Anterior cingulate cortex (tissue), 58 donors: ENCODE measurements at regions not wholly inside any gene's neighbourhood (a gene's known extent, or its start where the extent isn't known, plus 50 kb on each side); places are given as distances from the start of the nearest gene placed in this dataset.
A peak's percentile ranks its signal among the peaks of the same experiment; 100 is the strongest.
"Not testable (repeated sequence)": the region's sequence is repeated elsewhere in the genome, so short reads cannot be mapped to it uniquely, and the experiment has no call there.

Source experiments
- DNase-seq, 58 donors: peaks; one replicate each; lab custom pipeline; 2025; lab: John Stamatoyannopoulos, UW

DNA sequence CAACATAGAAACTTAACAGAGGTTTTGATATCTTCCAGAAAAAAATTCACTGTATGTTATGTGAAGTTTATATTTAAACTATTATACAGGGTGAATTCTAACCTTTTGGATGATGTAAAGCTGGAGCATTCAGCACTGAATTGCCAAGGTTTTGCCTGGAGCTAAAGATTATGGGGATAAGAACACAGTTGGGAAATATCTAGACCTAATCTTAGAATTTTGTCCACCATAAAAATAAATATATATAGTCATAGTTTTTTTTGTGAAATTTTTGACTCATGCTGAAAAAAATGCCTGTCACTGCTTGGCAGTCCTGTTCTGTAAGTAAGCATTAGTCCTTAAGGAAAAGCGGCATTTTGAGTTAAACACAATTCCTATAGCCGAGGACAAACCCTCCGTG, 339.3 kb upstream of the TMEFF2 start:
- no peak for DNase-seq

DNA sequence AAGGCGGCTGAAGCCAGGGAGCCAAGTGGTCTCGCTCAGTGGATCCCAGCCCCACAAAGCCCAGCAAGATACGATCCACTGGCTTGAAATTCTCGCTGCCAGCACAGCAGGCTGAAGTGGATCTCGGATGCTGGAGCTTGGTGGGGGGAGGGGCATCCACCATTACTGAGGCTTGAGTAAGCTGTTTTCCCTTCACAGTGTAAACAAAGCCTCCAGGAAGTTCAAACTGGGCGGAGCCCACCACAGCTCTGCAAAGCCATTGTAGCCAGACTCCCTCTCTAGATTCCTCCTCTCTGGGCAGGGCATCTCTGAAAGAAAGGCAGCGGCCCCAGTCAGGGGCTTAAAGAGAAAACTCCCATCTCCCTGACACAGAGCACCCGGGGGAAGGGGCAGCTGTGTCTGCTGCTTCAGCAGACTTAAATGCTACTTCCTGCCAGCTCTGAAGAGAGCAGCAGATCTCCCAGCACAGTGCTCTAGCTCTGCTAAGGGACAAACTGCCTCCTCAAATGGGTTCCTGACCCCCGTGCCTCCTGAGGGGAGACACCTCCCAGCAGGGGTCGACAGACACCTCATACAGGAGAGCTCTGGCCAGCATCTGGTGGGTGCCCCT, 330.0 kb upstream of the TMEFF2 start:
- not testable (repeated sequence) for DNase-seq

DNA sequence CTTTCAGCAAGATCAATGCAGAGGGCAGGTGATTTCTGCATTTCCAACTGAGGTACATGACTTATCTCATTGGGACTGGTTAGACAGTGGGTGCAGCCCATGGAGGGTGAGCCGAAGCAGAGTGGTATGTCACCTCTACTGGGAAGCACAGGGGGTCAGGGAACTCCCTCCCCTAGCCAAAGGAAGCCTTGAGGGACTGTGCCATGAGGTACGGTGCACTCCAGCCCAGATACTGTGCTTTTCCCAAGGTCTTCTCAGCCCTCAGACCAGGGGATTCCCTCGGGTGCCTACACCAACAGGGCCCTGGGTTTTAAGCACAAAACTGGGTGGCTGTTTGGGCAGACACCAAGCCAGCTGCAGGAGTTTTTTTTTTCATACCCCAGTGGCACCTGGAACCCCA, 329.5 kb upstream of the TMEFF2 start:
- not testable (repeated sequence) for DNase-seq

DNA sequence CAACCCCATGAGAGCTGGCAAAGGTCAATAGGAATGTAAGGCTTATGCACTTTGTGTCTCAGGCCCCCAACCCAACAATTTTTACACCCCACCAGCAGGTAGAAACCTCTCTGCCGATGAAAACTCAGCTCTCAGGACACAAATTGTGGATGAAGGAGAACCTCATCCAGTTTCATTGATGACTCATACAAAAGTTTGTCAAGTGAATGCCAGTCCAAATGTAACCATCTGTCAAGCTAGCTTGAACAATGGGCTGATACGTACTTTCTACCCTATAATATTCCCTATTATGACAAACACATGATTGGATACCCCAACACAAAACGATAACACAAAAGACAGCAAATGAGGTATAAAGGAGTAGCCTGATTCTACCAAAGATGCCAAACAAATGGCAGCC, 321.2 kb upstream of the TMEFF2 start:
- DNase-seq: no peak

DNA sequence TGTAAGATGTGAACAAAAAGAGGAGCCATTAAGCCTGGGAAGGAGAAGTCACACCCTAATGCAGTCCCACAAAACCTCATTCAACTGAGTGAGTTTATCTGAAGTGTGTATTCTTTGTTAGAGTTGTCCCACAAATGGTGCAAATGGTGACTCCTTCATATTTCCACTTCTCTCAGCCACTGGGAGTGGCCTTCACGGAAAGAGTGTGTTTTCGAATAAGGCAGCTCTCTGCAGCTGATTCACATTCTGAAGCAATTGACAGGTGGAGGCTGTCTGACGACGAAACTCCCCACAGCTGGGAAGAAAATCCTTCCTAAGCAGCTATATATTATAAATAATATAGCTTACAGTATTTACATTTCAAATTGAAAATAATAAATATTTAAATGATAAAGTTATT, 318.8 kb upstream of the TMEFF2 start:
- DNase-seq: no peak

DNA sequence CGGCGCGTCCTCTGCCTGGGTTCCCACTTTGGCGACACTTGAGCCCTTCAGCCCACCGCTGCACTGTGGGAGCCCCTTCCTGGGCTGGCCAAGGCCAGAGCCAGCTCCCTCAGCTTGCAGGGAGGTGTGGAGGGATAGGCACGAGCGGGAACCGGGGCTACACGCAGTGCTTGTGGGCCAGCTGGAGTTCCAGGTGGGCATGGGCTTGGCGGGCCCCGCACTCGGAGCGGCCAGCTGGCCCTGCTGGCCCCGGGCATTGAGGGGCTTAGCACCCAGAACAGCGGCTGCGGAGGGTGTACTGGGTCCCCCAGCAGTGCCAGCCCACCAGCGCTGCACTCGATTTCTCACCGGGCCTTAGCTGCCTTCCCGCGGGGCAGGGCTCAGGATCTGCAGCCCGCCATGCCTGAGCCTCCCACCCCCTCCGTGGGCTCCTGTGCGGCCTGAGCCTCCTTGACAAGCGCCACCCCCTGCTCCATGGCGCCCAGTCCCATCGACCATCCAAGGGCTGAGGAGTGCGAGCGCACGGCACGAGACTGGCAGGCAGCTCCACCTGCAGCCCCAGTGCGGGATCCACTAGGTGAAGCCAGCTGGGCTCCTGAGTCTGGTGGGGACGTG, 313.2 kb upstream of the TMEFF2 start:
- not testable (repeated sequence) for DNase-seq

DNA sequence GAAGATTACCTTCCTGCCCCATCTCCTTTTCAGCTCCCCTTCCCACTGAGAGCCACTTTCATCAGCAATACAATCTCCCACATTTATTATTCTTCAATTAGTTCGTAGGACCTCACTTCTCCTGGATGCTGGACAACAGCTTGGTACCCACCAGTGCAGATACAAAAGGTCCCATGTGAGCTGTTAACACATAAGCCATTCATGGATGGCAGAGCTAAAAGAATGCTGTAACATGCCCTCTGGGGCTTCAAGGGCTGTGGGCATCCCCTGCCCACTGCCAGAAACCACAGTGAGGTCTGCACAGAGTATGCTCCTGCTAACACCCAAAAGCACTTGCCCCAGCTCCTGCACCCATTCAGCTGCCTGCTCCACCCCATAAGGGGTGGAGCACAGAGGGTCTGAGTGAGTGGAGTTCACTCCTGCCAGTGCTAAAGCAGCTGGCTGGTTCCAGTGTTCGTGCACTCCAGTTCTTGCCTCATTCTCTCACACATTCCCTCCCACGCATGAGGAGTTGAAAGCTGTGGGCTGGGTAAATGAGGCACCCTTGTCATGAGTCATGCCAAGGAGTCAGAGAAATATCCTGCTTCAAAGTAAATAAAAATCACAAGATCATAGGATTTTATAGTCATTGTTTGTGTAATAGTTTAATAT, 305.9 kb upstream of the TMEFF2 start:
- DNase-seq: peak in 3 of 58 donors; percentile 5 to 27 (median 12)

DNA sequence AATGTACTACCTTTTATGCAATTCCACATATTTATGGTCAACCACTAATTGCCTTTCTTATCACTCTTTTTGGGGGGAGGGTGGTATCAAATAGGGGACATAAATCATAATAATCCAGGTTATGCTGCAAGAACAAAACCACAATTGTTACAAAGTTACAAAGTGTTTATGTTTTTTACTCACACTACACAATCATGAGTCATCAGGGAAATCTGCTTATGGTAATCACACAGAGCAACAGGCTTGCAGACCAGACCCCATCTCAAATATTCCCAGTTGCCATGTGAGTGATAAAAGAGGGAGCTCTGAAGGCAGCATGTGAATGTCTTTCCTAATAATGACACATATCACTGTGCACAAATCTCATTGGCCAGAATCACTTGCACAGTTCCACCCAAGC, 304.7 kb upstream of the TMEFF2 start:
- DNase-seq: no peak

DNA sequence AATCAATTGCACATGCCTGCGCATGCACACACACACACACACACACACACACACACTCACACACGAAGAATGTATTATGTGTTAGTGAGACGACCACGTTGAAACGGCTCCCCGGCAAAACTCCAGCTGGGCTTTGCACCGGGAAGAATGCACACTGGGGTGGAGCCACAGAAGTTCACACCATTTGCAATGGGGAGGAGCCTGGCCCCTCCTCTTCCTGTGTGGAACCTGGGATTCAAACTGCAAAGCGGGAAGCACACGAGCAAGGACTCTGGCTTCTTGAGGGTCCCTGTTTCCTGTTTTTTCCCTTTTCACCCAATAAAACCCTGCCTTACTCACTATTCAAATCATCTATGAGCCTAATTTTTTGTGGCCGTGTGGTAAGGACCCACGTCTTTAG, 304.0 kb upstream of the TMEFF2 start:
- DNase-seq: no peak

DNA sequence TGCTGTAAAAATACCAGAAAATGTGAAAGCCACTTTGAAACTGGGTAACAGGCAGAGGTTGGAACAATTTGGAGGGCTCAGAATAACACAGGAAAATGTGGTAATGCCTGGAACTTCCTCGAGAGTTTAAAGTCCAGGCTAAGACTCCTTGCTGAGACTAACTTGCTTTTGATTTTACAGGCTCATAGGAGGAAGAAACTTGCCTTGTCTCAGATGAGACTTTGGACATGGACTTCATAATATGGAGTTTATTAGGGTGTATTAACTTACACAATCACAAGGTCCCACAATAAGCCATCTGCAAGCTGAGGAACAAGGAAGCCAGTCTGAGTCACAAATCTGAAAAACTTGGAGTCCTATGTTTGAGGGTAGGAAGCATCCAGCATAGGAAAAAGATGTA, 293.4 kb upstream of the TMEFF2 start:
- not testable (repeated sequence) for DNase-seq

DNA sequence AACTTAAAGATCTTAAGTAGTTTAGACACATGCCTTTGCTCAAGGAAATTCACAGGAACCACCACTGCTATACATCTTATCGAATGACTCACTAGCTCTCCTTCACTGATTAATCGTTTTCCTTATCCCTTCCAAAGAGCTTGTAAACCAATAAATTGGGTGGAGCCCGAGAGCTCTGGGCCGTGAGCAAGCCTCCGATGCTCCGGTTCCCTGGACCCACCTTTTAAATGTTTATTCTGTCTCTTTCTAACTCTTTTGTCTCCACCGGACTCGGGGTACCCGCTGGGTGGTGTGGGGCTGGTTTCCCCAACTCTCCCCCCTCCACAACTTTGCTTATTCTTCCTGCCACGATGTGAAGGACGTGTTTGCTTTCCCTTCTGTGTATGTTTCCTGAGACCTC, 292.9 kb upstream of the TMEFF2 start:
- no peak for DNase-seq

DNA sequence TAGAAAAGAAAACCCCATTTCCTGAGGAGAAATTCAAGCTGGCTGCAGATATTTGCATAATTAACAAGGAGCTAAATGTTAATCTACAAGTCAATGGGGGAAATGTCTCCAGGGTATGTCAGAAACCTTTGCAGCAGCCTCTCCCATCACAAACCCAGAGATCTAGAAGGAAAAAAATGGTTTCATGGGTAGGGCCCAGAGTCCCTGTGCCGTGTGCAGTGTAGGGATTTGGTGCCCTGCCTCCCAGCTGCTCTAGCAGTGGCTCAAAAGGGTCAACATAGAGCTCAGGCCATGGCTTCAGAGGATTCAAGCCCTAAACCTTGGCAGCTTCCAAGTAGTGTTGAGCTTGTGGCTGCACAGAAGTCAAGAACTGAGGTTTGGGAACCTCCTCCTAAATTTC, 290.2 kb upstream of the TMEFF2 start:
- DNase-seq: no peak

DNA sequence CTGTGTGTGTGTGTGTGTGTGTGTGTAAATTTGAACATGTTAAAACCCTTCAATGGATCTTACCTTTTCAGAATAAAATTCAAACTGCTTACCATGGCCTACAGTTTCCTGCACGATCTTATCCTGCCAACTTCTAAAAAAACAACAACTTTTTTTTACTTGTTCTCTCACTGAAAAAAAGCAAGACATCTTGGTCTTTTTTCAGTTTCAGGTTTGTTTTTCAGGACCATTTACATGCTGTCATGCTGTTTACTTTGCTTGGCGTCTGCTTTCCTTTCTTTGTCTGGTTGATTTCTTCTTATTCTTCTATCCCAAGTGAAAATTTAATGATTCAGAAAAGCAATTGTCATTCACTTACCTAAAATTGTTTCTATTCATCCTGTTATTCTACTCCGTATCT, 286.3 kb upstream of the TMEFF2 start:
- no peak for DNase-seq

DNA sequence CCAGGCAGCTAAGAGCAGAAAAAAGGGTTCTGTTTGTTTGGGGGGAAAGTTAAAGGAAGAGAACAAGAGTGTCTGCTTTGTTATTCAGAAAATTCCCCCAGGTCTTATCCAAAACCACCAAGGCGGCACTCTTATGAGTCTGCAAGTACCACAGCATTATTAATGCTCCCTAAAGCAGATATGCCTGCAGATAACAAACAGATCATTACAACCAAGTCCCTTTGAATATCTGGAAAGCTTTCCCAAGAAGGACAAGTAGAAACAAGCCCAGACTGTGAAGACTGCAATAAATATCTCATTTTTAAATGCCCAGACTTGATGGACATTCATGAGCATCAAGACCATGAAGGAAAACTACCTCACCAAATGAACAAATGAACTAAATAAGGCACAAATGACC, 278.6 kb upstream of the TMEFF2 start:
- DNase-seq: no peak

DNA sequence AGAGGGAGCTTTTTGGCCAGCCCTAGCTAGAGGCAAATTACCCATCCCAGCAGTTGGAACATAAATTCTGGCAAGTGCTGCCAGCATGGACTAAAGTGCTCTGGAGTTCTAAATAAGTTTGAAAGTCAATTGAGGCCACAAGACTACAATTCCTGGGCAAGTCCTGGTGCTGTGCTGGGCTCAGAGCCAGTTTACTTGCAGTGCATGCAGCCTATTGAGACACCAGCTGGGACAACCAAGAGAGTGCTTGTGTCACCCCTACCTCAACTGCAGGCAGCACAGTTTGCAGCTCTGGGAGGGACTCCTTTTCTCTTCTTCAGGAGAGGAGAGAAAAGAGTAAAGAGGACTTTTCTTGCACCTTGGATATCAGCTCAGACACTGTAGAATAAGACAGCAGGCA, 277.2 kb upstream of the TMEFF2 start:
- no peak for DNase-seq

DNA sequence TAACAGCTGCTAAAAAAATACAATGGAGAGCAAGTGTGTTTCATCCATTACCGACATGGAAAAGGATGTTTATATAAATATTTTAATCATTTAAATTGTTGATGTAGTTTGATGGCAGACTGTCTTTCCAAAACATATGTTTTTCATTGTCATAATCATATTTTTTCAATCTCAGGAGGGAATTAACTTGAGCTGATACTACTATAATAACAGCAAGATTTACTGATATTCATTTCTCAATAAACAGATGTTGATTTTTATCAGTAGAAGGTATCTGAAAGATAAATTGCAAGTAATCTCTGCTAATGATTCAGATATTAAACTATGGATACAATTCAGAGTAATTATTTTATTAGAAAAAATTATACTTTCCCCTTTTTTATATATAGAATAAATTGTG, 274.9 kb upstream of the TMEFF2 start:
- DNase-seq: no peak

DNA sequence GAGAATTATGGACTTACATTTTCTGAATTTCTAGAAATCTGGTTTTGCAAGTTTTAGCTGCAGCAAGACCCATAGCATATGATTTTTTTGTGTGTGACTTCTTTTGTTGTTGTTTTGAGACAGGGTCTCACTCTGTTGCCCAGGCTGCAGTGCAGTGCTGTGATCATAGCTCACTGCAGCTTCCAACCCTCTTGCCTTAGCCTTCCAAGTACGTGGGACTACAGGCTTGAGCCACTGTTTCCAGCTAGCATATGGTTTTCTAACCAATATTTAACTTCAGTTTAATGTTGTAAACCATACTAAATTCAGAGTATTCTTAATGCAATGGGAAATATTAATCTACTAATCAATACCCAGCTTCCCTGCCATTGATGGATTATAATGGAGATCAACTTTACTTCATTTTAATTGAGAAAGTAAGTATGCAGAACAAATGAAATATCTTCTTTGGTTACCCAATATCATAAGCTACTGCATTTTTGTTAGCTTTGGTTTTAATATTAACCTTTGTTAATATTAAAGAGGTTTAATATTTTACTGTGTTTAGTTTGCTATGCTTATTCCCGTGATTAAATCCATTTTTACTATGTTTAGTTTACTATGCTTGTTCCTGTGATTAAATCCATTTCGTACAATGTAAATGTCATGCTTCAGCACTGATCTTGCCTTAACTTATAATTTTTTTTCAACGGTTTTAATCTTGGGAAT, 273.4 kb upstream of the TMEFF2 start:
- no peak for DNase-seq

DNA sequence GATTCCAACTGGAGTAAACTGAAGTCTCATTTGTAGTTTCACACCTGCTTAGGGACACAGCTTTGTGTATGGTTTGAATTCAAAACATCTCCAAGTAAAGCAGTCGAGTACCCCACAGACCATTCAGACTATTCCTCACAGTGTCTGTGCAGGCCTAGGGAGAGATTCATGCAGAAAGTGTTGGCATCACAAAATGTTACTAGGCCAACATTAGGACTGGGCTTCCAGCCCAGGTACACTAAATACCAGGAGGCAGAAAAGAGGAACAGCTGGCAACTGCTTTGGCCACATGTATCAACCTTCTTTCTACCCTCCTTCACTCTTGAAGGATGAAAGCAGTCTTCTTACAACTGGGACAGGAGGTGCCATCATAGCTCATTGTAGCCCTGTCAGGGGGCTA, 270.4 kb upstream of the TMEFF2 start:
- no peak for DNase-seq

DNA sequence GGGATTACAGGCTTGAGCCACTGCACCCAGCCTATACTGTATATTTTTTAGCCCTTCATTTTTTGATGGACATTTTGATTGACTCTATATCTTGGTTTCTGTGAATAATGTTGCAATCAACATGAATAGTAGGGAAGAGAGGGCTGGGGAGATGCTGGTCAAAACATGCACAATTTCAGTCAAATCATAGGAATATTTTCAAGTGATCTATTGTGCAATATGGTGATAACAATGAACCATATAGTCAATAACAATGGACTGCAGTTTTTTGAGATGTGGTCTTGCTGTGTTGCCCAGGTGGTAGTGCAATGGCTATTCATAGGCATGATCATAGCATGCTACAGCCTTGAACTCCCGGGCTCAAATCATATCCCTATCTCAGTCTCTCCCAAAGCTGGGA, 264.7 kb upstream of the TMEFF2 start:
- no peak for DNase-seq

DNA sequence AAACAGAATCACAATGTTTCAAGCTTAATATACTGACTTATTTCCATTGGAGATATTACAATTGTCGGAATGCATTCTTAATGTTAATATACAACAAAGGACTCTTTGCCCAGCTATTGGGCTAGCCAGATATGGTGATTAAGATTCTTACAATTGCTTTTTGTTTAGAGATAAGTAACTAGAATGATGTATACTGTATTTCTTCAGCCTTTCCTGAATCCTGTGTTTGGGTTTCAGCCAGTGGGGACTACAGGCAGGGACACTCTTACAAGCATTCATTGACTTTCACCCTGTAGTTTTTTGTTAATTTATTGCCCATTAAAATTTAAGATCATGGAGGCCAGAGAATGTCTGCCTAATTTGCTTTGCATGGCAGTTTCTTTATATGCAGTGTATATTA, 254.1 kb upstream of the TMEFF2 start:
- no peak for DNase-seq

DNA sequence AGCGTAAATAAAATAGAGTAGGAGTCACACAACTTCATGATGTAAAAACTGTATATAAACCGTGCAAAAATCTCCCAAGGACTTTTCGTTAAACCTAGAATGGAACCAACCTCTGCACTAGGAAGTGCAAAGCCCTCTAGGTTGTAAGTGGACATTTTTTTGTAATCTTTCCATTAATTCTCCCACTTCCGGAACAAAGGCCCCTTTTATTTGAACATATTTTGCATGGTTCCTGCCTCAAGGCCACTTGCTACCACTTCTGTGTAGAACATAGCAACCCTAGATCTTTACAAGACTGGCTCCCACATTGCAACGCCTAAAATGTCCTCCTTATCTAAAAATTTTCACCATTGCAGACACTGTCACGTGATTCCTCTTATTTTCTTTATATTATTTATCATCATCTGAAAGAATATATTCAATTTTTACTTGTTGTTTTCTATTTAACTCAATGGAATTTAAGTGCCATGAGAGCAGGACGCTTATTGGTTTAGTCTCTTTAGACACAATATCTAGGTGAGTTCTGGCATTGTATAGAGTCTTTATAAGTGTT, 249.6 kb upstream of the TMEFF2 start:
- DNase-seq: no peak
